GM12875 (cell line): ENCODE measurements at regions not wholly inside any gene's neighbourhood (a gene's known extent, or its start where the extent isn't known, plus 50 kb on each side); places are given as distances from the start of the nearest gene placed in this dataset.

Source experiments
- H3K4me3 ChIP-seq: one replicate; pipeline ENCODE4 v1.5.1; 2011; ENCODE audit warnings: low read depth, low read length, control low read depth
- CTCF ChIP-seq: IDR thresholded peaks from 2 replicates; pipeline ENCODE4 v1.5.1; 2011; ENCODE audit warnings: low read depth, mild to moderate bottlenecking, control low read depth, inconsistent platforms, low read length, moderate library complexity, borderline replicate concordance; ENCODE audit not compliant: insufficient read depth

- no peak for TF ChIP-seq CTCF
Observed at GRCh38 chr12:89216211-89216952, 135.9 kb downstream of the DUSP6 start.

GRCh38 chr12:89215196-89215595 is 137.1 kb downstream of the DUSP6 start:
- TF ChIP-seq CTCF = no peak

More at GRCh38 chr12:89216211-89216952, 135.9 kb downstream of the DUSP6 start:
- H3K4me3 ChIP-seq = no peak overlapping the region

GRCh38 chr12:89213747-89214146 is 138.6 kb downstream of the DUSP6 start:
- H3K4me3 ChIP-seq = no peak overlapping the region
- no peak for TF ChIP-seq CTCF

More at GRCh38 chr12:89215196-89215595, 137.1 kb downstream of the DUSP6 start:
- no peak overlapping the region for H3K4me3 ChIP-seq

- TF ChIP-seq CTCF = no peak
- H3K4me3 ChIP-seq = no peak overlapping the region
Observed at GRCh38 chr12:89213139-89213538, 139.2 kb downstream of the DUSP6 start.

- H3K4me3 ChIP-seq = no peak overlapping the region
- TF ChIP-seq CTCF = no peak
Observed at GRCh38 chr12:89212339-89212771, 139.9 kb downstream of the DUSP6 start.

GRCh38 chr12:89211456-89211855 is 140.8 kb downstream of the DUSP6 start:
- H3K4me3 ChIP-seq = no peak overlapping the region
- no peak for TF ChIP-seq CTCF

GRCh38 chr12:89210277-89210676 is 142.0 kb downstream of the DUSP6 start:
- TF ChIP-seq CTCF = no peak
- no peak overlapping the region for H3K4me3 ChIP-seq
